Epithelial cell of prostate (primary cell): ENCODE measurements at regions not wholly inside any gene's neighbourhood (a gene's known extent, or its start where the extent isn't known, plus 50 kb on each side); places are given as distances from the start of the nearest gene placed in this dataset.

Experiments used
- DNase-seq: peaks from one replicate; pipeline ENCODE4 v3.0.0-alpha.2; 2011; ENCODE audit warnings: low read depth, low spot score
- H3K27ac ChIP-seq: fragments of 450-650 bp; 2 replicates; pipeline ENCODE4 v1.5.1; 2017; ENCODE audit warnings: mild to moderate bottlenecking

DNA sequence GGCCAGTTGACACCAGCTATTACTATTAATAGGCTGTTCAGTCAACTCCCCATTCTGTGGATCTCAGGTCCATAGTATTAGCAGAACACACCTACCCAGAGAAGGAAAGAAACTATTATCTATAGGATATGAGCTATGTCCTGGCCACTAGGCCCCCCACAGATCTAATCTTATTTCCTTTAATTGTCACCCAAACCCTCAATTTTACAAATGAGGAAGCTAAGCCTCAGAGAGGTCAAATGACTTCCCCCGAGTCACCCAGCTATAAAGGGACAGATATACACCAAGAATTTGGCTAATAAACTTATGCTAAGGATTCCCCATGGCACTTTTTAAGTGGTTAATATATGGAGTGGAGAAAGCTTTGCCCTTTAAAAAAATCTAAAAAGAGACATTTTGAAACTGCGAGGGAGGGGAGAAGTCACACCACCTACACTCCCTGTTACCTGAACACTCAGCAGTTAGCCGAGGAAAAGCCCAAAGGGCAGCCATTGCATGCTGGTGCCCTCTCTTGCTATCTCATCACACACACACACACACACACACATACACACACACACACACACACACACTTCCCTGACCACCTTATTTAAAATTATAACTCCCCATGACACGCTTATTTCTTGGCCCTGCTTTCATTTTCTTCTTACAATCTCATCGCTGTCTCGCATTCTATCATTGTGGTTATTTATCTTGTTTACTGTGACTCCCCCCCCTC lies 157.0 kb upstream of the ADO start:
- DNase-seq = no peak
- no peak overlapping the region for H3K27ac ChIP-seq

DNA sequence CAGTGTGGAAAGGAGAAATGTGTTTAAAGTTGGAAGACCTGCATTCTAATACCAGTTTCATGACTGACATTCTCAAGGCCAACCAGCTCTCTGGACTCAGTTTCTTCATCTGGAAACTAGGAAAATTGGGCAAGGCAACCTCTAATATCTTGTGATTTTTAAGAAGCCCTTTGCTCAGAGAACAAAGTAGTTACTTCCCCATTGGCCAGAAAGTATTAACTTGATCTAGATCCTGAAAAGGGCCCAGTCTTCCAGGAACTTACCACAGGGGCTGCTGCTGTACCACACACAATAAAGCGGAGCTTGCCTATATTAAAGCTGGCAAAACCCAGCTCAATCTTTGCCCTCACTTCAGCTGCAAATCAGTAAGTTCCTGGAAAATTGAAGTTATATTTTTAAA lies 155.6 kb upstream of the ADO start:
- no peak for DNase-seq
- no peak overlapping the region for H3K27ac ChIP-seq

DNA sequence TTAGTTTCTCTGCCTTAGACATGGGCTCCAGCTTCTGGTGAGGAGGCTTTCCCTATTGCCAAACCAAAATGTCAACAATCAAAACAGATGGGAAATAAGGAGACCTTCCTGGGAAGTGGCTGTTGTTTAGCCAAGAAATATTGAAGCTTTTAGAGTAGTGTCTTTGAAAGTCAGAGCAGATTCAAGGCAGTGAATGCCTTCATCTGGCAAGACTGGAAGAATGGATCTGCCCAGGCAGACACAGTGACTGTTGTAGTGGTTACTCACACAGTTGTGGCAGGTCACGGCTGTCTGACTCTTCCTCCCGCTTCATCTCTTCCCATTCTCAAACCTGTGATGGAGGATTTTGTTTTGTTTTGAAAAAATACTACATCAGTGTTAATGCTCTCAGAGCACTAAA lies 154.1 kb upstream of the ADO start:
- no peak for DNase-seq
- peak overlapping the region; percentile 3 for H3K27ac ChIP-seq

DNA sequence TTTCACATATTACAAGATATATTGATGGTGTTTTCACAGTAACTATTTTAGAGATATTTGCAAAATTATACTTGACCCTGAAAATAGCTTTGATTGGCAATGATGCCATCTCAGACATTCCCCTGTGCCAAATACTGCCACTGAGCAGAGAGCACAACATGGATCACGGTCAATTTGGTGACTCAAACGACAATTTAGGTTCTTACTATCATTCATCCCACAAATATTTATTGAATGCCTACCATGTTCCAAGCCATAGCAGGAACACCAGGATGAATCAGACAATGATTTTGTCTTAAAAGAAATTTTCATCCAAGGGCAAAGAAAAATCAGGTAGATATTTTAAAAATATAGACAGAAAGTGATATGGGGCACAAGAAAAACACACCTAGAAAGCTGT lies 153.2 kb upstream of the ADO start:
- H3K27ac ChIP-seq = no peak overlapping the region

DNA sequence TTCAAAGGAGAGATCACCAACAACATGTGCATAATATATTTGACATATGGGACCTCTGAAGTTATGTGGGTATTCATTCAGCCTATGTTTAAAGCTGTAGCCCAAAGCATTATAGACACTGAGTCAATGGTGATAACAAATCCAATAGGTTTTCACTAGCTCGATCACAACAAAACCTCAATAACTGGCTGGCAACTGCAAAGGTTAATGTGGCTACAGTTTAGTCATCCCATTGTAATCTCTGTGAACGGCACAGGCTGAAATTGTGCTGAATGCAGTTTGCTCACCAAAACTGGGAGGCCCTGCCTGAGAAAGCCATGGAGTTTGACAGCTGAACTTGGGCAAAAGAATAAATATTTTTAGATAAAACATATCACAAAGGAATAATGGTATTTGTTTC lies 152.4 kb upstream of the ADO start:
- H3K27ac ChIP-seq = no peak overlapping the region
- DNase-seq = no peak

More for the DNA sequence above, 153.2 kb upstream of the ADO start:
- no peak for DNase-seq

DNA sequence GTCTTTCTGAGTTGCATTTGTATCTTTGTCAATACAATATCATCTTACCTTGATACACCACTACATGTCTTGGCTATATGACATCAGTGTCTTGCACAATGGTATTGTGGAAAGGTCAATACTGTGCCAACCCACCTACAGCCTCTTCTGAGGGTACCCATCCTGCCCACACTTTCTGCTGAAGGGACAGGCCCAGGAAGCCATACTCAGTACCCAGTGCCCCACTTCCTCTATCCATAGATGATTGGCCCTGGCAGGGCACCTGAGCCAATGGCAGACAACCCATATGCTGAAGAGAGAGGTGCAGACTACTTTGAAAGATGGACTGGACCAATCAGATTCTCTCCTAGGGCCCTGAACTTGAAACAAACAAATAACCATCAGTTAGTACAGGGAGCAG lies 152.0 kb upstream of the ADO start:
- no peak for DNase-seq
- no peak overlapping the region for H3K27ac ChIP-seq

DNA sequence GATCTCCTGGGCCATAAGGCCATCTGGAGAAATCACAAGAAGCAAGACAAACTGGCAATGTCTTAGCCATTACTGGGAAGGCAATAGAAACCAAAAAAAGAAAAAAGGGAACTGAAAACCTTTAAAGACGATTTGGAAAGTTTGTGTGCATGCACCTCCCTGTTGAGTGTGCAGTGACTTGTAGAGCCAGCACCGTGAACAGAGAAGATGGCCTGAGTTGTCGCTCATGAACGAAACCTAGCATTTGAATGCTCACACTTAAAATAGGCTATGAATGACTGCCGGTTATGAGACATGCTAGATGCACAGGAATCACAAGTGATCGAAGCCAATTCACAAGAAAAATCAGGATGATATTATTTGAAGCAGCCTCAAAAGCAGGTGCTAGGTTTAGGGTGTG lies 151.3 kb upstream of the ADO start:
- no peak for DNase-seq
- no peak overlapping the region for H3K27ac ChIP-seq

DNA sequence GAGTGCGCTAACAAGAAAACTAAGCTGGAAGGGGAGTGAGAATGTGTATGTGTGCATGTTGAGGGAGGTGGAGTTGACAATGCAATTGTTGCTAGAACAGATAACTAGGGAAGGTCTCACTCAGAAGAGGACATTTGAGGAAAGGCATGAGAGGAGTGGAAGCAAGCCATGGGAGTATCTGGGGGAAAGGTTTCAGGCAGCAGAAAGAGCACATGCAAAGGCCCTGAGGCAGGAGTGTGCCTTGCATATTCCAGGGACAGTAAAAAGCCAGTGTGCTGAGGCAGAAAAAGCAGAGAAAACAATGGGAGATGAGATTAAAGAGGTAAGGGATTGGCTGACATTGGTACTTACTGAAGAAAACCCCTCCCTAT lies 149.6 kb upstream of the ADO start:
- no peak overlapping the region for H3K27ac ChIP-seq
- DNase-seq = no peak

DNA sequence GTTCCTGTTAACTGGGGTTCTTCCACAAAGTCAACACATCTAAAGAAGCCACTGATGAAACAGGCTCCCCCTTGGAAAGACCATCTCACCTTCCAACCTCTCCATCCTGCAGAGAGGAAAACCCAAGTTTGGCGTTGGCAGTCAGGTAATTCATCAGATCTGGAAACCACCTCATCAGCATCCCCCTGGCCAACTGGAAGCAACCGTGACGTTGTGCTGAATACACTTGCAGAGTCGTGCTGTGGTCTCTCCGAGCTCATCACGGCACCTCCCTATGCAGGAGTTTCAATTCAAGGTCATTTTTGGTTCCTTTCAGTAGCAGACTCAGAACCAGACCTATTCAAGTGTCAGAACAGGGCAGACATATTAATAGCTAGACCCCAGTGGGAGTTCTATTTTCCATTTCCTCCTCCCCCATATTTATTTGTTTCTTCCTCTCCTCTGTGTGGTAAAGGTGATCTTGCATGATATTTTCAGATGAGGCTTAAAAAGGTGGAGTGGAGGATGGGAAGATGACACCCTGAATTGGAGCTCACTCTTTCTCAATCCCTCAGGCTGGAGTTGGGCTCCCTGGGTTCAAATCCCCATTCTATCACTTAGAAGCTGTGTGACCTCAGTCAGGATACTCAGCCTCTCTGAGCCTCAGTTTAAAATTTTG lies 149.1 kb upstream of the ADO start:
- no peak overlapping the region for H3K27ac ChIP-seq
- DNase-seq = no peak

DNA sequence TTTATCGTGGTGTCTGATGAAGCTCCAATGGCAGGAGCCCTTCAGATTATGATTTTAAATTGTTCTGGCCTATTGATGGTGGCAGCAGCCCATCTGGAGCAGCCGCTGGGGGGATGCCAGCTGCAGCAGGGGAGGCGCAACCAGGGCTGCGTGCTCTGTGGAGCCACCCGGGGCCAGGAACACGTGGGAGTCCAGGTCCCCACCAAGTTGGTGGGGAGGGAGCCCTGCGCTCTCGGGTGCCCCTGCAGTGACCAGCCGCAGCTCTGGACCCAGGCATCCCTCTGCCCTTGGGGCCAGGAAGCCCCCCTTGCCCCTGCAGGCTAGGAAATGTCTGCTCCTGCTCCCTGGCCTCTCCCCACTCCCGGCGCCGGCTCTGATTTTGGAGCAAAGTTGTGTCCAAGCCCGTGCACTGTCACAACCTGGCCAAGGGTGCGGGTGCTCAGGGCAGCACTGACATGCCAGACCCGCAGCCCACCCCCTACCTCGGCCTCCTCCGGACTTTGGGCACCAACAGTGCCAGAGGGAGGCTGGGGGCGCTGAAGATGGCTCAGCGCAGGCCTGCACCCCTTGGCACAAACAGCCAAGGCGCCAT lies 147.2 kb upstream of the ADO start:
- no peak for DNase-seq
- no peak overlapping the region for H3K27ac ChIP-seq

DNA sequence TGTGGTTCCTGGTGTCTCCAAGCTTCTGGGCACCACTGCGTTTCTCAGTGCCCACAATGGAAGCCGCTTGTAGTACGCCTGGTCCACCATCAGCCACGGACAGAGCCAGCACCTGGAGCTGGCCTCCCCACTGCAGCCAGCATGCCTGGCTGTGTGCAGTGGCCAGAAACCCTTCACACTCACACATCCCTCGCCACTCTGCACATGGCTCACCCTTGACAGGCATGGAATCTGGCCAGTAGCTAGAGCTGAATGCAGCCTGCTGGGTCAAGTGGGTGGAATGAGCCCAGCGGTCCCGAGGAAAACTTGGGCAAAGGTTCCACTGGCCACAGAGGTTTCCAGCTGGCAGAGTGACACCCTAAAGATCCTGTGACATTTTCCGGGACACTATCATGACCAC lies 146.0 kb upstream of the ADO start:
- DNase-seq = no peak
- no peak overlapping the region for H3K27ac ChIP-seq

DNA sequence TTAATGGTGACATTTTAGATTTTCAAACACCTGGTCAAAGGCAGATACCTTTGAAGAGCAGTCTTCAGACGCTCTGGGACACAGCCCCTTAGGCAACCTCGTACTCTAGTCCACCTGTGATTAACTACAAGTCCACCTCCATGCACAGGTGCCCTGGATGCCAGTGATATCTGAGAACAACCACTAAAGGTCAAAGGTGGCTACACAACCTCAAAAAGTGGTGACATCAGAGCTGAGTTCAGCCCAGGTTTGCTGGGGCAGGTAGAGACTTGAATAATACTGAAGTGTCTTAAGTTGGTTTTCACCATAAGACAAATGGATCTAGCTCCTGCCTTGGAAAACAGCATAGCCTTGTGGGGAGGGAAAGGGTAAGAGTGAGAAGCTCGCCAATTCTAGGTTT lies 143.4 kb upstream of the ADO start:
- DNase-seq = peak; percentile 58

DNA sequence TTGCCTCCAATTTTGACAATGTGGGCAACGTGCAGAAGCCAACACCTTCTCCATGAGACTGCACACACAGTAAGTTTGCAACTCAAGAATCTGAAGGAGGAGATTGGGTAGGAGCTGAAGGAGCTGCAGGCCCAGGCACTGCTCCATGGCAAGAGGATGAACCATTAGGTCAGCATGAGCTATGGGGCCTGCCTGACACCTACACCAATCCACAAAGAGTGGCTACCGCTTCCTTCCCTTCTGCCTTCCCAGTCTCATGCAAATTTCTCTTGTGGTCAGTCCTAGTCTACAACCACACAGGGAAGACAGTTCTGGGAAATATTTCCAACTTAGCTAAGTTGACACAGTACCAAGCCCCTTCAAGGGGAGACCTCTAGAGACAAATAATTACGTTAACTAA lies 142.0 kb upstream of the ADO start:
- H3K27ac ChIP-seq = no peak overlapping the region
- DNase-seq = no peak

More for the DNA sequence above, 143.4 kb upstream of the ADO start:
- H3K27ac ChIP-seq = no peak overlapping the region

DNA sequence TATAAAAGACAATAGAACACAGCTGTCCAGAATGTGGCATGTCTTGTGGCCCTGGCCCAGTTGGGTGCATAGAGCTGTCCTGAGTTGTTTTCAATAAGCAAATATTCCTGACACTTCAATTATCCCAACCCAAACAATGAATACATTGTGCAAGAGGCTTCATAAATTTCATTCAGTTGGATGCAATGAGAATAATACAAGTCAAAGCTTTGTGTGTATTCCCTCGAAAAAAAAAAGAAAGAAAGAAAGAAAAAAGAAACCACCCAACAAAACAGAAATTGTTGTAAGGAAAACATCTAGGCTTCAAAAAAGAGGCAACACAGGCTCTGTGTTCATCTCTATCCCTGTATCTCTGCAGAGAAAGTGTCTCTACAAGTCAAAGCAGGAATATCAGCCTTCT lies 138.7 kb upstream of the ADO start:
- no peak overlapping the region for H3K27ac ChIP-seq

DNA sequence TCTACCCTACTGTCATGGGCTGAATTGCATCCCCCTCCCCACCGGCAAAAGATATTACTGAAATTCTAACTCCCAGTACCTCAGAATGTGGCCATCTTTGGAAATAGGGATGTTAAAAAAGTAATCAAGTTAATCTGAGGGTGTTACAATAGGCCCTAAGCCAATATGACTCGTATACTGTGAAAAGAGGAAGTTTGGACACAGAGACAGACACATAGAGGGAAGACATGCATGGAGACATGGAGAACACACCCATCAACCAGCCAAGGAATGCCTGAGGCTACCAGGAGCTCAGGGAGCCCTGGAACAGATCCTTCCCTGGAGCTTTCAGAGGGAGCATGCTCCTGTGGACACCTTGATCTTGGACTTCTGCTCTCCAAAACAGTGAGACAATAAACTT lies 138.2 kb upstream of the ADO start:
- no peak overlapping the region for H3K27ac ChIP-seq
- no peak for DNase-seq

More for the DNA sequence above, 138.7 kb upstream of the ADO start:
- DNase-seq = no peak

DNA sequence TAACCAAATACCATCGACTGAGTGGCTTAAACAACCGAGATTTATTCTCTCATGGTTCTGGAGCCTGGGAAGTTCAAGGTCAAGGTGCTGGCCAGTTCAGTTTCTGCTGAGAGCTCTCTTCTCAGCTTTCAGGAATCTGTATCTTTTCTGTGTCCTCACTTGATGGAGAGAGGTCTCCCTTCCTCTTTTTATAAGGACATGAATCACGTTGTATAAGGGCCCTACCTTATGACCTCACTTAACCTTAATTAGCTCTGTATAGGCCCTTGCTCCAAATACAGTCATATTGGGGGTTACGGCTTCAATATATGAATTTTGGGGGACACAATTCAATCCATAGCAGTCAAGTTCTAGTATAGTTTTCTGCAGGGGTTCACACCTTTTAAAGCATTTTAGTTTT lies 135.2 kb upstream of the ADO start:
- DNase-seq = no peak
- H3K27ac ChIP-seq = no peak overlapping the region

DNA sequence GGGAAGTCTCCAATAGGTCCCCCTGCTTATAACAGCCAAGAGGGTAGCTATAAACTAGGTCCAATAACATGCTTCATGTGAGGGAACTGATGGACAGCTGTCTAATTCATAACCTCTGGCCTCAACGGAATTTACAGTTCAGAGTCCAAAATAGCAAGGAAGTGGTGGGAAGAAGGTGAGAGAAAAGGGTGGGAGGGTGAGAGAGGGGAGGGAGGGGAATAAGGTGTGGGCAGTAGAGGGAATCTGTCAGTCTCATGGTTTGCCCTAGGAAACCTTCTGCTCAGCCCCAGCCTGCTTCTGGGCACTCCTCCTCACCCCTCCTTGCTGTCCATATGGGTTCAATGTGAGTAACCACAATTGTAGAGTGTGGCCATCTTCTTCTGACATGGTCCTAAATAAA lies 133.4 kb upstream of the ADO start:
- no peak for DNase-seq
- no peak overlapping the region for H3K27ac ChIP-seq

DNA sequence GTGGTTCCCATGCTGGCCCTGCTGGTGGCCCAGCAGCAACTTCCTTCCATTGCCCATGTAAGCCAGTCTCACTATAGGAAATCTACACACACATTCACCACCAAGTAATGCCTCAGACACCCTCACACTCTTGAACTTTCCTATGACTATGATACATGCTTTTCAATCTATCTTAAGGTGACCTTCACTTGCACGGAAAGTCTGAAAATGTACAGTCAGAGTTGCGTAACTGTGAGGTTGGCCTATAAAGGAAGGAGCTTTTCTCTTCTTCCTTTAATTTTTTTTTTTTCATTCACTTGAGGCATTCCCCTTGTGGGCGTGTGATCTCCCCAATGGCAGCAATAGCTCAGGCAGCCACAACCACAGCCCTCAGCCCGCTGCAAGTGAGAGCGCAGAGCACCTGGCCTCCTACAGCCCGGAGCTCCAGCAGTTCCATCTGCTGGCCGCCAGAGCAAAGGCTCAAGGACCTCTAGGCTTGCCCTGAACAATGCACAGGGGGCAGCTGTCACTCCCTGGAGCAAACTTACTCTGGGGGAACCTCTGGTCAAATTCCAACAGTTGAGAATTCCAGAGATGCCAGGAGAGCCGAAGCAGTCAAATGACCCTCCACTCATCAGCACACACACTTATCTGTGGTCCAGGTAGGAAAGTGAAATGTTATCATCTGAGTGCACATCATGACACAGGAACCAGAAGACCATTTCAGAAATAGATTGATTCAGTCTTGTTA lies 123.1 kb upstream of the ADO start:
- H3K27ac ChIP-seq = no peak overlapping the region
- DNase-seq = no peak

DNA sequence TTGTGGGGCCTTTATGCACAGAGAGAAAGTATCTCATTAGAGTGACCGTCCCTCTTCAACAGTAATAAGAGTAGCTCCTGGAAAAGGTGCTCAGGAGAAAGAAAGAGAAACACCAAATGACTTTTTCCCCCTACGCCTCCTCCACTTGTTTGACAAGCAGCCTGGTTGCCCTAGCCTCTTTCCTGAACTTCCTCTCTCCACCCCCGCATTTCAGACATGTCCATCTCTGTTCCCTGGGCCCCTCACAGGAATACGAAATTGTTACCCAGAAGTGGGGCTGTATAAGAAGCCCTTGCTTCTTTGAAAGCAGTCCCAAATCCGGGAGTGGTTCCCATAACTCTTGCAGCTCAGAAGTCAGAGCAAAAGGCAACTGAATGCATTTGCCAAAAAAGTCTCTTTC lies 119.6 kb upstream of the ADO start:
- no peak overlapping the region for H3K27ac ChIP-seq
- no peak for DNase-seq

DNA sequence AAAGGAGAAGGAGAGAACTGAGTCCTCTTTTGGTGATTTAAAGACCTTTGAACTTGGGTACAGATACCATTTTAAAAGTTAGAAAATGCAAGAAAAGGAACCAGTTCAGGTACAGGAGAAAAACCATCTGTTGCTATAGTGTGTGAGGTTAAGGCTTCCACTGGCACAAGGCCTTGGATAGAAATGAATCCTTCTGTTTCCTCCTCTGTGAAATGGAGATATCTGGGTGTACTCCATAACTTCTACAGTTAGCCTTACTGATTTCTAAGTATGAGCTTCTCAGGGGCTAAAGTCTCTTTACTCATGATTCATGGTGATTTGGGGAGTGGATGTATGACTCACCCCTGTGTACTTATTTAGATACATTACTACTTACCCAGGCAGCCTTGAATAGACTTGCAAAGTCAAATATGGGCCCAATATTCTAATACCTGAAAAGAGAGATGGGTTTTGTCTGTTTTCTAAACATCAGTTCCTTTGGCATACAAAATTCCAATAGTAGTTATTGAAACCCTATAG lies 117.2 kb upstream of the ADO start:
- no peak overlapping the region for H3K27ac ChIP-seq
- DNase-seq = peak; percentile 36
